Glomerular visceral epithelial cell (primary cell): ENCODE measurements at regions not wholly inside any gene's neighbourhood (a gene's known extent, or its start where the extent isn't known, plus 50 kb on each side); places are given as distances from the start of the nearest gene placed in this dataset.

Experiments
- DNase-seq: peaks from one replicate; pipeline ENCODE4 v3.0.0-alpha.2; 2016; ENCODE audit errors: extremely low spot score

- no peak for DNase-seq
These were observed 332.6 kb downstream of the SLC16A7 start for GRCh38 chr12:59928416-59928815.

GRCh38 chr12:59929110-59929509 lies 333.3 kb downstream of the SLC16A7 start:
- DNase-seq: peak; percentile 30

- DNase-seq: no peak
These were observed 338.7 kb downstream of the SLC16A7 start for GRCh38 chr12:59934486-59934885.

- DNase-seq: no peak
These were observed 340.7 kb downstream of the SLC16A7 start for GRCh38 chr12:59936534-59936933.

DNA sequence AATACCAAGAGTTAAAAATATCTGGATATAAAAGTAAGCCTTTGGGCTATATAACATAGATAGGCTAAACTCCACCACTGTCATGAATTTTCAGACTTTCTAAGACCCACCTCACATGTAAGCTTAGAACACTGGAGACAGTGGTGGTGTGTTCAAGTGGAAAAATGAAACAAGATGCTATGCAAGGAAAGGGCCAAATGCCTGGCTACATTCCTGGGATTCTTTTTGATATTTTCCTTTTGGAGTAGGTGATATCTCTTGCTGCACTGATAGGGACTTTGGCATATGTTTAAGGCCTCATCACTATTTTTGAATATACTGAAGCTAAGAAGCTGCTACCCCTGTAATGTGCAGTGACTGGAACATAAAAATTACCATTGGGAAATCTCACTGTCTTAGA lies 341.3 kb downstream of the SLC16A7 start:
- DNase-seq: peak; percentile 40

DNA sequence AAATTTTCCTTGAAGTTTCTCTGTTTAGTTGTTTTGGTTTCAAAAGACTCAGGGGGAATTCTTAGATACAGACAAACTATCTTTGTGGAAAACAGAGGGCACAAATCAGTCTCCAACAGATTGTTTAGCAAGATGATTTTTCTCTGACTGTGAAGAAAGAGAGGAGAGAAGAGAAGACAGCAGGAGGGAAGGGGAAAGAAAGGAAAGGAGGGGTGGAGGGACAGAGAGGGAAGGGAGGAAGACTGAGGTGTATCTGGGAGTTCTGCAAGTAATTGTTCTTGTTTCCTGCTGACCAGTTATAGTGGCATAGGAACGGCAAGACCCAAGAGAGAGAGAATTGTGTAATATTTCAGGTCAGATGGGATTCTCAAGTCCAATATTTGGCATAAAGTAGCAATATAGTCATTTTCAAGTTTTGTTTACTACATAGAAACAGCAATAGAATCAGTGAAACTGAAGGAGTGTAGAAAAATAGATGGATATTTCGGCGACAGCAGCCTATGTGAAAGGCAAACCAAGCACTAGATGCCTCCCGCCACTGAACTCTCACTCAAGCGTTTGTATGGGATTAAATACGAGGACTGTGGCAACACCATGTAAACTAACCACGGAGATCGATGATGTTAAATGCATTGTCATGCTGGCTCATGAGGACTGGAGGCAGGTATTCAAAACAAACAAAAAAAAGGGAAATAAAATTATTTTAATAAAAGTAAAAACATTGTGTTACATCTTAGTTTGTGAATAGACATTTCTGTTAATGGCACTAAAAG lies 342.5 kb downstream of the SLC16A7 start:
- no peak for DNase-seq

DNA sequence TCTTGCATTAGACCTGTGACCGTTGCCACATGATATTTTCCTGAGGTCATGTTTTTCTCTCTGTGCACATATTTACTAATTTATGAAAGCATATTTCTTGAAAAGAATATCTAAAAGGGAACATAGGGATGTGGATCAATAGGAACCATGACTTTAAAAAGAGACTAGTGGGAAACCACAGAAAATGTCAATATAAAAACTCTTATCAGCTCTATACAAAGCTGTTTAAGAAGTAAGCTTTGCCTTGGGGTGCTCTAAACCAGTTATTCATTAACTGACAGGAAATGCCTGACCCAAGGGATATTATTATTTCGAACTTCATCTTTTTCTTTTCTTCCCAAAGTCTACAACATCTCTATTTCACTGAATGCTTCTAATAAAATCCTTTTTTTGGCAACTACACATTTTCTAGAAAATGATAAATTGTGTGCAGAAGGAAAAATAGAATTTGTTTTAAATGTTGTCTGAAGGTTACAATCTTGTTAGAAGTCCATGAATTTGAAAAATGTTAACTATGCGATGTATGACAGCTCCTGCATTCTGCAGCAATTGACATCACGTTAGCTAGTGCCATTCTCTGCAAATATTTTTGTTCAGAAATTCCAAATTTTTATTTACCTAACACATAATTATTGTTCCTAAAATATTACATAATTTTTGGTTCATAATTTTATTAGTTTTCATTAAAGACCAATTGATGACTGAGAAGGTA lies 345.0 kb downstream of the SLC16A7 start:
- DNase-seq: peak; percentile 33

DNA sequence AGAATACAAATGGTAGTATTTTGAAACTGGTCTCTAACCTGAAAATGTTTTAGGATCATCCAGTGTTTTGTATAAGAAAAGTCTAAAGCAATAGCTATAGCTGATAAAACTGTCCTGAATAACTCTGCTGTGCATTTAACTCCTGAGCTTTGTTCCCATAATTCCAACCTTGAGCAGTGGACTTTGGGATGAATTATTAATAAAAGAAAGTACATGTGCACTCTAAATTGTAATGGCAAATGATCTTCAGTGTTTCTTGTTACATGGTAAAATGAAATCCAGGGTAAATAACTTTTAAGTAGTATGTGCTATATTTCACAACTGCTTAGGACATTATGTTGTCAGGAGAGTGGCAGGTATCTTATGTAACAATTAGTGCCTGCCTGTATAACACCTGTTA lies 345.6 kb downstream of the SLC16A7 start:
- no peak for DNase-seq

- no peak for DNase-seq
These were observed 348.3 kb downstream of the SLC16A7 start for GRCh38 chr12:59944177-59944576.

GRCh38 chr12:59946635-59947034 lies 350.8 kb downstream of the SLC16A7 start:
- no peak for DNase-seq

GRCh38 chr12:59963546-59963945 lies 367.7 kb downstream of the SLC16A7 start:
- DNase-seq: no peak

DNA sequence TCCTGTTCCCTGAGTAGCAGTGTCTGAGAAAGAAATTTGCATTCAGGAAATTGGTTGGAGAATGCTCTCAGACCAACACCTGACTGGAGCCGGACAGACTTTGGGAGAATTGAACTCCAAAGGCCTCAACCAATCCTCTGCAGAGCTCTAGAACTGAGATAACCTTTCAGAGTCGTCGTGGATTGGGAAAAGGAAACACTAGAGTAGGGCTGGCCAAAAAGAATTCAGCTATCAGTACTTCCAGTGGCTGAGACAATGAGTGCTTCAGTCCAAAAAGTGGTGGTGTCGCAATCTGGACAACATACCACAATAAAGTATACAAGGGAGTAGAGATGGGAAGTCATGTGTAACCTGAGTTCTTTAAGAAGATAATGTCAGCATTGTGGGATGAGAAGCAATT lies 377.1 kb downstream of the SLC16A7 start:
- peak; percentile 53 for DNase-seq

DNA sequence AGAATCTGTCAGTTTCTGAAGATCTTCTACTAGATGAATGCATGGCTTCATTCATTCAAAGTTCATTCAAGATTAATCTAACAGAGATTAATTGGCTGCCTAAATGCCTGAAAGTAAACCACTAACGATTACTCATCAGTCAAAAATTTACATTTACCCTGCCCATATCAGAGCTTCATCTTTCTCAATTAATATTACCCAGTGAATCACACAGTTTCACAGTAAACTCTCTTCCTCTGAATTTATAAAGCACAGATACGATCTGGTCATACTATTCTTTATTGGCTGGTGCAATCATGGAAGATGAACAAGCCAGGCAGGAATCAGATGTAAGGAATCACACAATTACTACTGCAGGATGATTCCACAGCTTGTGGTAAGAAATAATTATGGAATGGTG lies 377.7 kb downstream of the SLC16A7 start:
- peak; percentile 16 for DNase-seq

GRCh38 chr12:59977779-59978178 lies 381.9 kb downstream of the SLC16A7 start:
- no peak for DNase-seq

- no peak for DNase-seq
These were observed 384.6 kb downstream of the SLC16A7 start for GRCh38 chr12:59980476-59980875.

DNA sequence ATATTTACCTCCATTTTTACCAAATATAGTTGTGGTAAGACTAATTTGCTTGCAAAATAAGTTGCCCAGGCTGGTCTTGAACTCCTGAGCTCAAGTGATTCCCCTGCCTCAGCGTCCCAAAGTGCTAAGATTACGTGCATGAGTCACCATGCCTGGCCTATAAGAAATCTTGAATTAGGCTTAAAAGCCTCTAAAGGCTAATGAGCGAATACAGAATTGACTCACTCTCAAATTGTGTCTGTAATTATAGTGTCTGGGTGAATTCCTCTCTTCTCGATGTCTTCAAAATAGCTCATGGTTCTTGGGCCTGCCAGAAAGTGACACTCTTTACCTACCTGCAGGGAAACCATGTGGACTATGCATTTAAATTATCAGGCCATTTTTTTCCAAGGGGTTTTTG lies 403.5 kb downstream of the SLC16A7 start:
- no peak for DNase-seq

DNA sequence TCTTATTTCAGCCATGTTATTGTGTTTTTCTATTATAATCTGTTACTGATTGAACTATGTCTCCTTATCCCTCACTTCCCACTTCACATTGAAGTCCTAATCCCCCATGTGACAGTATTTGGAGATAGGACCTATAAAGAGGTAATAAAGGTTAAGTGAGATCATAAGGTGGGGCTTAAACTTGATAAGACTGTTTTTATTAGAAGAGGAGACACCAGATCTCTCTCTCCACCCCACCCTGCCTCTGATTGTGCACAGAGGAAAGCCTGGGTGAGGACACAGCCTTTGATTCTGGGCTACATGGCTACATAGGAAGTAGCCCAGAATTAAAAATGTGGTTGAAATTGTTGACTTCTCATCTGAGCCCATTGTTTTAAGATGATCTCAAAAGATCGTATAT lies 414.7 kb downstream of the SLC16A7 start:
- no peak for DNase-seq

DNA sequence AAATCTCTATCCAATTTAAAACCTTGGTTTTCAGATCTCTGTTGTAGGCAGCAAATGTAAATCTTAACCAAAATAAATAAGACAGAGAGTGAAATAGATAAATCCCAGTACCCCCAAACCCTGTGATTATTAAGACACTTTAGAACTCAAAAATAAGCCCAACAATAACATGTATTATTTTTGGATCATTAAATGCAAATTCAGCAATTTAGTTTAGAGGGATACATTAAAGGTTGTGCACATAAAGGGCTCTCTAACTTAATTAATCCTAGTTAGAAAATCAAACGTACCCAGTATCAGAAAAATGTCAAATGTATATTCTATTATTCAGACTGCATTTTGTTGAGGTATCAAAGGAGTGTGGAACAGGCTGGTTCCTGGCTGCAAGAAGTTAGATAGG lies 416.8 kb downstream of the SLC16A7 start:
- no peak for DNase-seq

DNA sequence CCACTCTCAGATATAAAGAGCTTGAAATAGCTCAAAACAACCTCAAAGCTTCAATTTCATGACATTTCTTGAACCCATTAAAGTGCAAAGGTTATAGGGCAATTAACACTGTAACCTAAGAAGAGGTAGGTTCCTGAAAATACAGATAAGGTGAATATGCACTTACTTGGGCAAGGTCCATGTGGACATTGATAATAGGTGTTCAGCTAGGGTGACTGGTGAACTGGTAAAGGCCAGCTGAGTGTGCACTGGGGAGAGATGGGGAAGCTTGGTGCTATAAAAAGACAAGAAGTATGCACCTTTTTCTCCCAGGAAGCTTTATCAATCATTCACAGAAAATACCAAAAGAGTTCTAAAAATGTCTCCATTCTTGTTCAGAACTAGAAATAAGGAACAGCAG lies 418.6 kb downstream of the SLC16A7 start:
- no peak for DNase-seq

- DNase-seq: no peak
These were observed 424.2 kb downstream of the SLC16A7 start for GRCh38 chr12:60020068-60020467.

DNA sequence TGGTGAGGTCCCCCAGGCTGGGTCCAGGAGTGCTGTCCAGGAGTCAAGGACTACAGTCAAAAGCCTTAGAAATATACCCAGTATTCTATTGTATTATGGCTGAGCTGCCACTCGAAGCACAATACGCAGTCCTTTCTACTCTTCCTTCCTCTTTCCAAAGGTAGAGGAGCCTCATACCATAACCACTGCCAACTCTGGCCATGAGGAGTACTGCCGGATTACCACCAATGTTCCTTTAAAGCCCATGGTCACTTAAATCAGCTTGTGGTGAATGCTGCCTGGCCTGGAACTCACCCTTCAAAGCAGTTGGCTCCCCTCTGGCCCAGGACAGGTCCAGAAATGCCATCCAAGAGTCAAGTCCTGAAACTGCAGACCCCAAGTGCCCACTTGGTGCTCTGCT lies 425.4 kb downstream of the SLC16A7 start:
- no peak for DNase-seq

DNA sequence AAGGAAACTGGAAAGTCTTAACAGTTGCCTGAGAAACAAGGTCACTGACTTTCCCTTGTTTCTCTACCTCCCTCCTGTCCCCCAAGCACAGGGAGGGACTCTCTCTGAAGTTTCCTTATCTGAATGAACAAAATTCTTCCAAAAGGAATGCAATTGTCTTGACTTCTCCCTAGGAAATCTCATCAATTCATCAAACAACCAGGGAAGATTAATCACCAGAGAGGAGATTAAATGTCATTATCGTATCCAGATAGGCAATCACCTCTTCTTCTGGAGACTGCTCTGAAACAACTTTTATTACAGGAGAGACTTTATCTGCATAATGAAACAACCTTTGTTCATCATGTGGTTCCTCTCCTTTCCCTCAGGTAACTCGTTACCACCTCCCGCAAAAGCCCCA lies 431.4 kb downstream of the SLC16A7 start:
- DNase-seq: no peak

- no peak for DNase-seq
These were observed 438.3 kb downstream of the SLC16A7 start for GRCh38 chr12:60034147-60034546.
